Stimulated activated CD4-positive, alpha-beta T cell treated with anti-CD3 and anti-CD28 coated beads, Interleukin-2, amount 100 ng/mL, for 24 hours (primary cell): ENCODE measurements at regions not wholly inside any gene's neighbourhood (a gene's known extent, or its start where the extent isn't known, plus 50 kb on each side); places are given as distances from the start of the nearest gene placed in this dataset.

Experiments
- DNase-seq, 2 donors: peaks; one replicate each; pipeline ENCODE4 v3.0.0-alpha.2; 2020

DNA sequence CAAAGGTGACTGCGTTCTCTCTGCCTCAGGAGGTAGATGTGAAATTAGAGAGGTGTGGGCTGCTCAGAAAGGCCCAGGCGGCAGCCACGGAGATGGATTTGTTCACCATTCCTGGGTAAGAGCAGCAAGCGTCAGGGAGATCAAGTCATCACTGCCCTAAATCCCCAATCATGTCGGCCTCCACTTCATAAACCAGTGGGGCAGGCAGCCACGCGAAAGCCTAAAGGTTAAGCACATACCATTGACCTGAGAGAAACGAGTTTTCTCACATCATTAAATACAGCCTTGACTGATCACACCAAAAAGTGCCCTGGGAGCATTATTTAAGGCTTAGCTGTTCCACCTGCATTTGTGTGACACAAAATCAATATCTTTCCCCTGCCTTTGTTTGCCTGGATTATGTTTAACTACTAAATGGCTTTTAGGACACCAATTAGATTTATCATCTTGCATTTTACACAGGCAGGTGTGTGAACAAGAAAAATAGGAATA is 50.7 kb upstream of the FOXB1 start:
- DNase-seq = no peak

DNA sequence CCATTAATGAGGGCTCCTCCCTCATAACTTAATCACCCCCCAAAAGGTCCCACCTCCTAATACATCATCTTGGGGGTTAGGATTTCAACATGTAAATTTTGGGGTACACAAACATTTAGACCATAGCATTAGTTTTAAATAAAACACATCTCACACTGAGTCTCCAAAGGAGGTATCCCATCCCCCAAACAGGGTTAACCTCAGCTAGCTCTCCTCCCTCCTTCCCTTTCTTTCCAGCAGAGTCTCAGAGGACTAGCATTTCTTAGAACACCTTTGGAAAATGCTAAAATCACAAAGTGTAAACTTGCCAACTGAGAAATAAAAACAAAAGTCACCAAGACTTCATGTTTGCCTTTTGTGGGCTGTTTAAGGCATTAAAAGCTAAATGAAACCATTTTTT is 51.2 kb upstream of the FOXB1 start:
- DNase-seq = no peak

DNA sequence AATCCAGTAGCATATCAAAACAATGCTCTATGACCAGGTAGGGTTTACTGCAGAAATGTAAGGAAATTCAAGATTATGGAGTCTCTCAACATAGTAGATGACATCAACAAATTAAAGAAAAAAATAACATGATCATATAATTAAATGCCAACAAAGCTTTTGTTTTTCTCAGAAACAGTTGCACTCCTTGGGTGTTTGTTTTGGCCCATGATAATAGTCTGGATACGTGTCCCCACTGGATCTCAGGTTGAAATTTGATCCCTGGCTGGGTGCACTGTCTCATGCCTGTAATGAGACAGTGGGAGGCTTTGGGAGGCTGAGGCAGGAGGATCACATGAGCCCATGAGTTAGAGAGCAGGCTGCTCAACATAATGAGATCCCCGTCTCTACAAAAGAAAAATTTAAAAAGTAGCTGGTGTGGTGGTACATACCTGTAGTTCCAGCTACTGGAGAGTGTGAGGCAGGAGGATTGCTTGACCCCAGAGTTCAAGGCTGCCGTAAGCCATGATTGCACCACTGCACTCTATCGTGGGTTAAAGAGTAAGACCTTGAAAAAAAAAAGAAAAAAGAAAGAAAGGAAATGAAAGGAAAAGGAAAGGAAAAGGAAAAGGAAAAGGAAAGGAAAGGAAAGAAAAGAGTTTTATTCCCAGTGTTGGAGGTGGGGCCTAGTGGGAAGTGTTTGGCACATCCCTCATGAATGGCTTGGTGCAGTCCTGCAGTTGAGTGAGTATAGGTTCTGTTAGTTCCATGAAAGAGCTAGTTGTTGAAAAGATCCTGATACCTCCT is 53.3 kb upstream of the FOXB1 start:
- DNase-seq = no peak

DNA sequence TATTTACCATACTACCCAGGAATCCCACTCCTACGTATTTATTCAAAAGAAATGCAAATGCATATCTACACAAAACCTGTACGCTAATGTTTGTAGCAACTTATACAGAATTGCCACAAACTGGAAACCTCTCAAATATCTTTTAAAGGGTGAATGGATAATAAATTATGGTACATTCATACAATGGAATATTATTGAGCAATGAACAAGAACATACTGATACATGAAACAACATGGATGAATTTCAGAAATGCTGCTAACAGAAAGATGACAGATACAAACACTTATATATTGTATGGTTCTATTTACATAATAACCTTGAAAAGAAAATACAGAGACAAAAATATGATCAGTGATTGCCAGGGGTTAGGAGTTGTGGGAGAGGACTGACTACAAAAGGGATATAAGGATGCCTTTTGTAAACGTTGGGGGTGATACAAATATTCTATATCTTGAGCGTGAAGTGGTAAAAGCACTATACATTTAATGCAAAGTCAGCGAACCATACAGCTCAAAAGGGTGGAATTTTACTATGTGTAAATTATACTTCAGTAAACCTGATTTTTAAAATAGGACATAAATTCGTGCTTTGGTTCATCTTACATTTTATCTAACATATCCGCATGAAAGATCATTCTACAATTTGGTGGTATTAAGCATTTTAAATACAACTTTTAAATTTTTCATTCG is 55.0 kb upstream of the FOXB1 start:
- DNase-seq = no peak

DNA sequence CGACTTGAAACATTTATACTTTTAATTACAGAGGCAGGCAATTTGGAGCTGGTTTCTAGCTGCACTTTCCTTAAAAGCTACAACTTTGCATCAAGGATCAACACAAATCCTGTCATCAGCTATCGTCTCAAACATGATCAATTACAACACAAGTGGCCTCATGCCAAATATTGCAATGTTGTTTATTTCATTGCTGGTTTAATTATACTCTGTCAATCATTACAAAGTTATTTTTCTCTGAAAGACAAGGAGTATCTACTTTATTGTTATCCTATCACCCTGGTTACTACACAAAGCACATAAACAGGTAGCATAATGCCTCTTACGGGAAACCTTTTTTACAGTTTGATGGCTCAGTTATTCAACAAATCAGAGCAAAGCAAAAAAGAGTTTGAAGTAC is 58.0 kb upstream of the FOXB1 start:
- no peak for DNase-seq

DNA sequence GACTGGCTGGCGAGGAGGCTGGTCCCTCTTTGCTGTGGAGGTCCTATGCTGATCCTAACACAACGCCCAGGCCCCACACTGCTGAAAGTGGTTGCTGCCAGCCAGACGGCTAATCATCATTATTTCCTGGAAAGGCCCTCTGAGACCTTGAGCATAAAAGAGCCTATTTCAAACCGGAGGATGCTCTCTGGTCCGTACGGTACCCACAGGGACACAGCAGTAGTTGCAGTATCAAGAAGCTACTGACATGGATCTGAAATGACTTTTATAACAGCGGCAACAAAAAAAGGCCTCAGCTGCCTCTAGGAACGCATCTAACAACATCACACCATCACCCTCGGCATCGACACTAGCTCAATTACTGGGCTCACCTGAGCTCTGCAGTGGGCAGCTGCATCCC is 59.1 kb upstream of the FOXB1 start:
- no peak for DNase-seq

DNA sequence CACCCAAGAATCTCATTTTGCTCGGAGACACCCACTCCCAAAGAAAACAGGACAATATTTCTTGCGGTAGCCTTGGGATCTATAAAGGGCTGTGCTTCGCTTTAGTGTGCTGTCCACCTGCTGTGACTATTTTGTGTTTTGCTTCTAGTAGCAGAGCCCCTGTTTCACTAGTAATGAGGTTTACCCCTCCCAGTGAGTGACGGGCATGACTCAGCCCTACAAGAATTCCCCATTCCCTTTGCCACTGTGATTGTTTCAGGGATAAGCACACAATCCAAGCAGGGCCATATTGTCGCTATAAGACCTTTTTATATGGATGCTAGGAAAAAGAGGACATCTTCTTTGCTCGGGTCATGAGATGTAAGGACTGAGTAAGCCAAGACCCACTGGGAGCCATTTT is 62.5 kb upstream of the FOXB1 start:
- no peak for DNase-seq

DNA sequence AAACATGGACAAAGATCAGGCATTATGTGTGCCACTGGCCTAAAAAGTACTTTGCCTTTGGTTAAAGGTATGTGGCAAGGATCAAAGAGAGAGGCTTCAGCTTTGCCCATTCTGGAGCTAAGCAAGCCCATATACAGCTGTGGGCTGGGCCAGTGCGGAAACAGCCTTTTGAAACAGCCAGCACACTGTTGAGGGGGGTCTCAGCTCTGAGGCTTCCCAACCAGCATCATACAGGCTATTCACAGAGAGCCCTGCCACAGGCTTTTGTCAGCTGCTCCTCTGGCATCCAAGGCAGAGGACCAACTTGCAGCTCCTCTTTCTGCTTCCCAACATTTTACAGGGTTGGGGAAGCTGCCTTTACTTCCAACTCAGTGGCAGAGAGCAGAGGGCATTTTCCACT is 63.2 kb upstream of the FOXB1 start:
- no peak for DNase-seq

DNA sequence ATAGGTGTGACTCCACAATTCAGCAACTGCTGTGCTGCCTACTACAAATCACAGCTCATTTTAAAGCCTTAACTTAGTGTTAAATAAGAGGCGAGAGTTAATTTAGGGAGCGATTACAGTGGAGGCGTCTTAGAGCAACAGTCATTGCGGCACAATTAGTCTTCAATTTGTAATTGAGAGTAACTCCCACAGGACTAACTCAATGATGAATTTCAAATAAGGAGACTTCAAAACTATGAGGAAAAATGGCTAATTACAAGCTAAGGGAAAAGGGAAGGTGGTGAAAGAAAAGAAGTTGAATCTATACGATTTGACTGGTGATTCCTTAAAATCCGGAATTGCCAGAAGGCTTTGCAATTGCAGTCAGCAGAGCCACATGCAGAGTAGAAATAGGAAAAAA is 63.7 kb upstream of the FOXB1 start:
- no peak for DNase-seq

DNA sequence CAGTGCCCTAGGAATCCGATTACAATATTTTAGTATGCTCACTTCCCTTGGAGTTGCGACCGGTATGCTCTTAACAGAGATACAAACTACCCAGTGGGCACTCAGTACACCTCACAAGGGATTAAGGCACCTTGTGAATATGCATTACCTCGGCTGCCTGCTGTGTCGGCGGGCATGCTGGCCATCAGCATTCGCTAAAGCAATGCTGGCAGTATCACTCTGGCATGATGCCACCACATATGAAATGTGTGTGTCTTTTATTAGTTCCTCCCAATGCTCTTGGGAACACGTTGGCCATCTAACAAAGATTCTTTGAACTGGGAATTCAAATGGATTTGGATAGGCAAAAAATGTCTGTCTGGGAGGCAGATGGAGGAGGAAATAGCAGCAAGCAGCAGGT is 67.4 kb upstream of the FOXB1 start:
- no peak for DNase-seq

DNA sequence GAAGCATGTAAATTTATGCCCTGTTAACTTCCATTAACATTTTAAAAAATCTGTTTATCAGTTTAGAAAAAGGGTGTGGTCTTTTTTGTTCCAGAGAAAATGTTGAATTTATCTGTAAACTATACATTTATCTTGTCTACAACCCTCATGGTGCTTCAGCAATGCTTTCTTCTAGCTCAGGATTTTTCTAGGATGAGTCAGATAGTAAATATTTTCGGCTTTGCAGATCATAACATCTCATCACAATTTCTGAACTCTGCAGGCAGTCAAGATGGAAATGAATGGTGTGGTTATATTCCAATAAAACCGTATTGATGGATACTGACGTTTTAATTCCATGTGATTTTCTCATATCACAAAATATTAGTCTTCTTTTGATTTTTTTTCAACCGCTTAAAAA is 70.5 kb upstream of the FOXB1 start:
- no peak for DNase-seq

DNA sequence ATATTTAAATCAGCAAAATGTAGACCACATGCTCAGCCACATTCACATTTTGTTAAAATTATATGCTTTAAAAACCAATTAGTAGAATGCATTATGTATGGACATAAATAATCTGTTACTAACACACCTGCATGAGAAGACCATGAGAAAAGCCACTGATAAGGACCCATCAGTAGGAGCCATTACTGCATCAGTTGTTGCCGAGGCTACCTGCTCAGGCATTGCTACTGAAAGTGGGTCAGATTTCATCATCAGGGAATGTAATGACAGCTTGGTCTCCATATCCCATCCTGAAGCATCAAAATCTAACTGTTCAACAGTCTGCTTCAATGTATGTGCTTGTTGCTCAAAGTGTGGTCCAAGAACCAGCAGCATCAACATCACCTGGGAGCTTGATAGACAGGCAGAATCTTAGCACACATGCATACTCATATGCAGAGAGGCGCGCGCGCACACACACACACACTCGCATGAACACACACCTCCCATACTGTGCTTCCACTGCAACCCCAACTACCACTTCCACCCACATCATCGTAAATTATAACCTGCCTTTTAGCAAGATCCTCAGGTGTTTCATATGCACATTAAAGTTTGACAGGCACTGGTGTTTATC is 72.4 kb upstream of the FOXB1 start:
- no peak for DNase-seq

DNA sequence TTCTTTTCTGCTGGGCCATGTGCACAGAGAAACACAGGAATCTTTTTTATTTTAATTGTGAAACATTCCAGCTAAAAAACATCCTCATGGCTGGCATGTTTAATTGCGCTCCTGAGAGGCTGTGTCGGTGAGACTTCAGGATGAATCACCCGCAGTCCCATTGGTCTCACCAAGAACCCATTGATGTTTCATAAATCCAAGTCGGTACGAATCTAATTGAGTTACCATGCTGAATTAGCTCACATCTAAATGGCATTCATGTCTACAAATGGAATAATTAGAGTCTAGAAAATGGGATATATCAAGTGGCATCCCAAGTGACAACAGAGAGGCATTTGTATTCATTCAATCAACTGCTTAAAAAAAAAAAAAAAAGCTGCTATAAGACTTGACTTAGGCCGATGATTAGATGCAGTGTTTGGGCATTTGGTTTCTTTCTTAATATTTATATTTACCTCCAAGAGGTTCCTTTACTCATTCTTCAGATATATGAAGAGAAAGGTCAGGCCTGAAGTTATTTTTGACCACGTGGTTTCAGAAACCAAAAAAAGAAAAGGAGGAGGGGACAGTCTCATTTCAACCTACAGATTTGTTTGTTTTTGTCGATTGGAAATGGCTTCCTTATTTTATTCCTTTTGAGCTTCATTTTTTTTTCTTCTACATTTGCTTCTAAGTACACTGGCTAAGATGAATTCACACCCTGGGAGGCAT is 79.1 kb upstream of the FOXB1 start:
- DNase-seq = no peak

DNA sequence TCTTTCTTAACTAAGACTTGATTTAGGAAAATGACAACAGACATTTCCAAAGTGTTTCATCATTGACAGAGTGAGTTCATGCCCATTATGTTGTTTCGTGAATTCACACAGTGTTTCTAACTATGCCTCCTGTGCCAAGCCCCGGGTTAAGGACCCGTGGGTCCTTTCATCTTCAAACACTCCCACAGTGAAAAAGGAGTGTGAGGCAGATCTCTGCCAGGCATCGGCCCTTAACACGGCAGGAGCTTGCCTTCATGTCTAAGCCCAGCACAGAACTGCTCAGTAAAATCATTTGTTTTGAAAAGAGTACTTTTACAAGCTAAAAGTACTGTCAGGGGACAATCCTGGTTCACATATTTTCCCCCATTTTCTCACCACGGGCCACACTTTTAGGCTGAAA is 80.0 kb upstream of the FOXB1 start:
- no peak for DNase-seq

DNA sequence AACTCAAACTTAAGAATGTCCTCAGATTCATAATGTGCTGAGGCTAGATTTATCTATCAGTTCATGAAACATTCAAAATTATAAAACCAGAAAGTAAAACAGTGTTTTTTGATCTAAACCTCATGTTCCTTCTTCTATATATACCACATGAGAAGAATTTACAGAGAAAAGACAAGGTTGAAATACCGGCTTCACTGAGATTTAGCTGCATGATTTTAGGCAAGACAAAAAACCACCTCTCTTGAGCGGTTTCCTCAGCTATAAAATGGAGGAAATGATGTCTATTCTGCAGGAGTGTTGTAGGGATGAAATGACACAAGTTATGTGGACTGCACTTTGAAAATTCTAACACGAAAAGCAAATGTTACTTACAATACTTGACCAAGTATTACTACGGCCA is 80.6 kb upstream of the FOXB1 start:
- no peak for DNase-seq

DNA sequence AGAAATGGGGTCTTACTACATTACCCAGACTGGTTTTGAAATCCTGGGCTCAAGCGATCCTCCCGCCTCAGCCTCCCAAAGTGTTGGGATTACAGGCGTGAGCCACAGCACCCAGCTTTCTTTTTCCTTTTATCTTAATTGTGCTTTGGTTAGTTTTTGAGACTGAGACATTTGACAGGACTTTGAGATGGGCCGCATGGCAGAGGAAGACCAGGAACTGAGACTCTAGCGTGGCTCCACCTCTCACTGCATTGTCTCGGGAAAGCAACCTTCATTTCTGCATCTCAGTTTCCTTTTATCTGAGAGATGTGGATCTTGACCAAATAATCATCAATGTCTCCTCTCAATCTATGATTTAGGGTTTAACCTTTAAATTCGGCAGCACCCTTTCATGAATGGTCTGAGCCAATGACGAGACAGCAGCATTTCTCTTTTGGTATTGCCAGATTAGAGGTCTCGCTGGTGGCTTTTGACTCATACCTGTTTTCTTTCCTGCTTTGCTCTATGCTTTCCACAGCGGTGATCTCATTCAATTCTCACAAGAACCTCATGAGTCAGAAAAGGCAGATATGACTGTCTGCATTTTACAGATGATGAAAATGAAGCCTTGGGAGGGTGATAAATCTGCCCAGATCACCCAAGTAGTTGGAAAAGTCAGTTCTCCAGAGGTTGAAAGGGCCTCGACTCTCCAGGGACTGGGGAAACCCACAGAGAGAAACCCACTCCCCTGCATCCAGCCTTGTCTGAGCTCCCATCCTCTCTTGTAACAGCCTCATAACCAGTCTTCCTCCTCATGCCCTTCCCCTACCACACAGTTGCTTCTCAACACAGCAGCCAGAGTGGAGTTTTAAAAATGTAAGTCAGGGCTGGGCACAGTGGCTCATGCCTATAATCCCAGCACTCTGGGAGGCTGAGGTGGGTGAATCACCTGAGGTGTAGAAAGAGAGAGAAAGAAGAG is 84.8 kb upstream of the FOXB1 start:
- peak; percentile 49 to 50 for DNase-seq

DNA sequence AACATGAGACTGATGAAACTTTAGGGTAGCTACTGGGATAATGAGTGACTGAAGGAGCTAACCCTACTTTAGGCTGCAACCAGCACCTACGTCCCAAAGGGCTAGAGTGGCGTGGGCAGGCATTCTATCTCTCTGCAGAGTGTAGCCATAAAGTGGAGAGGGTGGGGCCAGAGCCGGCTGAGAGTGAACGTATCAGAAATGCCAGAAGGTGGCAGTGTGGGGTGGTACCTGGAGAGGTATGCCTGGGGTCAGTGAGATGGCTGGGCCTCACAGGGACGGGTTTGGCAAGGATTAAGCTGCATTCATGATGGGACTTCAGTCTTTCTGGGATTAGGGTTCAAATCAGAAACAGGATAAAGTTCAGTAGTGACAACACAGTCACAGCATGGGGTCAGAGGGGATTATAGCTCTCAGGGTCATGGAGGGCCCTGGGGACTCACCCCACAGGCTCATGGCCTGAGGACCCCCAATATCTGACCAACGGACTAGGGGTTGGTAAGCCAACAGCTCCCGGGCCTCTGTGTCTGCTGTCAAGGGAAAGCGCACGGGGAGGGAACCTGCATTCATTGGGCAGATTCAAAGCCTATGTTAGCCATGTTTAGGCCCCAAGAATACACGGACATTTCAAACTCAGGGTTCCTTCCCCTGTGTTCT is 86.5 kb upstream of the FOXB1 start:
- DNase-seq = peak; percentile 75 to 77

DNA sequence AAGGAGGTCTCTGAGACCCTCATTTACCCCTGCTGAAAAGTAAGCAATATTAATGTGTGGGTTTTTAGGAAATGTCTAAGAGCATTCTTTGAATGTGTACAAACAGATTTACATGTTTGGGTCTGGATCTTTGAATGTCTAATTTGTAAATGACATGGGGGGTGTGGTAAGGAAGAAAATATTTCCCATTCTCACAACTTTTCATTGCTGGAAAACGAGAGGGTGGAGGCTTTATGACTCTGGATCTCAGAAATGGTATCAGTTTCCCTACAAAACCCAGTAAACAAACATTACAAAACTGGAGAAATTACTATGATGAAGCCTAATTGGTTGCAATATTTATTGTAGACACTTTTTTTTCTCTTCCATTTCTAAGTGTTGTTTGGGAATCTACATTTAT is 98.1 kb upstream of the FOXB1 start:
- no peak for DNase-seq

DNA sequence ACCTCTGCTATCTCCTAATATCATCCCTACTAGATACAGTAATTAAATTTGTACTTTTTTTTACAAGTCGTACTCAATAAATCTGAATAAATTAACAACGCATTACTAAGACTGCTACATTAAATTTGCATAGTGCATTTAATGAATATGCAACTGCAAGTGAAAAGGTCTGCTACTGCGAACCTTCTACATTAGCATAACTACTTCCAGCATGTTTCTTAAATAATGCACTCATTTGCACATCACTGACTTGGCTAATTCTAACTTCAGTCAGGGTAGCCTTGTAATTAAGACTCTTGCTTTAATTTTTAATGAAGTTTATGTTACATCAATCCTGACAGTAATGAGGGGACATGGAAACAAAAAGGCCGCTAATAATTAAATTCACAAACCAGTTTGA is 98.9 kb upstream of the FOXB1 start:
- DNase-seq = no peak

DNA sequence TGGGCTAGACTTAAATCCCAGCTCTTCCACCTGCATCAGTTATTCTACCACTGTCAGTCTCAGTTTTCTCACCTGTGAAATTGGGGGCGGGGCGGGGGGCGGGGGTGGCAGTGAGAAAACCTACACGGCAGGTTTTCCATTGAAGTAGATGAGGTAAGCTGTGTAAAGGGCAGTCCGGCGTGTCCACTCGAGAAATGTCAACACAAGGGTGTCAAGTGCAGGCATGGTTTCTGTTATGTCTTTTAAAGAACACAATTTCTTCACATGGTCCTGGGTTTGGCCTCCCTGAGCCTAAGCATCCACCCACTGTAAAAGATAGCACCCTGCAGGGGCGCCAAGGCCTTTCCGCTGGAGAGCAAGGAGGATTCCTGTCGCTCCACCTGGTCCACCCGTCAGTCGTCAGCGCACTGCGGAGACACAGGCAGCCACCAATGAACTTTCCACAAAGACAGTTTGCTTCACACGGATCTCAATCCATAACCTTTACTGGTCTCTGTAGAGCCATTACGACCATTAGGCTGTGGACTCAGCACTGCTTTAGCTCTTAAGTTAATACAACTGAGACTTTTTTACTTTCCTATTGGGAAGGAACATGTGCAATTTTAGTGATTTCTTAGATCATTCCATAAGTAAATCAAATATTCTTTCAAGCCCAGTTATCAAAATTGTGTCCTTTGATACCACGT is 99.5 kb upstream of the FOXB1 start:
- no peak for DNase-seq

DNA sequence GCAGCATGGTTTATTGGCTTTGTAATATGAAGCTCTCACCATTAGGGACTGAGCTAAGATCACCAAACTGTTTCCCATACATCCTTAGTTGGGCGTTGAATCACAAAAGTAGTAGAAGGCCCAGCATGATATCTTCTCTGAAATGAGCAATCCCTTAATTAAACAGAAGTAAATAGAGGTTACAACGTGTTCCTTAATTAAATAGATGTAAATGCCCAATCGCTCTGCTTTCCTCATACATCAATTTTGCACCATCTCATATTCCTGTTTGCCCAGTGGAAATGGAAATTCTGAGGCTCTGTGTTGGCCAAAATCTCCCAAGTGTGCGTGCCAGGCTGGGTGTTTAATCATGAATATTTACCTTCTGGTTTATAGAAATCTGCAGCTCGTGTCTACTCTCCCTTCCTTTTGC is 107.4 kb upstream of the FOXB1 start:
- DNase-seq = no peak
